ENCODE measurements at regions not wholly inside any gene's neighbourhood (a gene's known extent, or its start where the extent isn't known, plus 50 kb on each side); places are given as distances from the start of the nearest gene placed in this dataset.

GRCh38 chr4:98733601-98734000 lies 75.2 kb upstream of the TSPAN5 start:
- no peak for TF ChIP-seq POLR2A (IDR thresholded peaks at IDR 0.05)
- TF ChIP-seq POLR2AphosphoS5 (IDR thresholded peaks at IDR 0.05): no peak
- TF ChIP-seq CTCF (IDR thresholded peaks at IDR 0.05): no peak

Data from prostate gland (tissue), 2 donors.